ENCODE measurements at regions not wholly inside any gene's neighbourhood (a gene's known extent, or its start where the extent isn't known, plus 50 kb on each side); places are given as distances from the start of the nearest gene placed in this dataset.

DNA sequence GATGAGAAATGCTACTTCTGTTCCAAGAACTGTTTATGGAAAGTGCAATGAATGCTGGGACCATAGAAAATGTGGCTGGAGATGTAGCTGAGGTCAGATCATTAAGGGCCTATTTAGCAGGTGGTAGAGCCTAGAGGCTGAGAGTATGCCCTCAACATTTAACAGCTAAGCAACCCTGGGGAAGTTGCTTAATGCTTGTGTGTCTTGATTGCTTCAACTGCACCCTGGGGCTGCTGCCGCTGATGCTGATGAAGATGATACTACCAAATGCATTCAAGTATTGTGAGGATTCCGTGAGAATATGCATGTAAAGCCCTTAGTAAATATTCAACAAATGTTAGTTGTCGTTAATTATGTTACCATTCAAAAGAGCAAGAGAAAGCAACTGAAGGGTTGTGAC, 273.2 kb downstream of the BCL11A start:
- H3K4me3 Mint-ChIP-seq = no peak overlapping the region
- intact Hi-C loops (cut with micrococcal nuclease) = no loop called here
- Histone ChIP-seq H4K20me1 (ENCODE audit: control insufficient read depth, insufficient read depth, low read length, poor library complexity, severe bottlenecking) (no peaks in the 10 kb centered on the region), H3K36me3 (replicated peaks in 1 of 2; ENCODE audit: control extremely low read depth in 1 of 2, control insufficient read depth in 1 of 2, extremely low read depth in 1 of 2, insufficient read depth in 2 of 2, low read length in 1 of 2) (no peaks in the 10 kb centered on the region), H3K4me1 (ENCODE audit: control insufficient read depth in 2 of 2, insufficient read depth in 2 of 2, low read length in 2 of 2) (peaks cover 5 to 9% of the 10 kb centered on the region in 2 donors), H3K4me2 (replicated peaks; ENCODE audit: low read depth, low read length, poor library complexity, severe bottlenecking) (no peak overlapping the region), H3K79me2 (ENCODE audit: control insufficient read depth, insufficient read depth, low read length) (no peaks in the 10 kb centered on the region), H3K27me3 (replicated peaks in 1 of 4; ENCODE audit: control extremely low read depth in 1 of 4, control insufficient read depth in 3 of 4, insufficient read depth in 4 of 4, low read length in 3 of 4) (no peaks in the 10 kb centered on the region), H3K9me3 (ENCODE audit: control extremely low read depth in 1 of 3, control insufficient read depth in 2 of 3, insufficient read depth in 1 of 3, low read length in 2 of 3) (peaks cover 0 to 4% (median 0%) of the 10 kb centered on the region in 3 donors), H3K27ac (ENCODE audit: low read length in 2 of 2) (no peak overlapping the region), H3K4me3 (ENCODE audit: control extremely low read depth in 1 of 5, extremely low read depth in 1 of 5, insufficient read depth in 1 of 5, low read depth in 2 of 5, low read length in 4 of 5) (no peak overlapping the region), H3K9ac (ENCODE audit: low read length) (no peak overlapping the region), H2AFZ (ENCODE audit: insufficient read depth, low read depth, low read length, poor library complexity, severe bottlenecking) (no peak overlapping the region)
- POLR2A ChIA-PET = no interaction called here
- peaks cover 13% of the 10 kb centered on the region for H3K4me1 Mint-ChIP-seq
- no peaks in the 10 kb centered on the region for H3K27me3 Mint-ChIP-seq
- CTCF ChIA-PET = no interaction called here
- WGBS (ENCODE audit: insufficient coverage) = 100% methylated on average over 1 of the region's 3 CpGs
- ATAC-seq (ENCODE audit: low read depth) = no peak
- TF ChIP-seq EZH2 (IDR thresholded peaks at IDR 0.05; ENCODE audit: borderline replicate concordance, insufficient read depth, low read depth, low read length, poor library complexity, severe bottlenecking) = no peak
- no peak for TF ChIP-seq CTCF (IDR thresholded peaks at IDR 0.05)
- no peak for DNase-seq
- H3K9me3 Mint-ChIP-seq (ENCODE audit: insufficient read depth) = peaks cover 3% of the 10 kb centered on the region
- no peak overlapping the region for H3K27ac Mint-ChIP-seq

GRCh38 chr2:60278906-60279305, 274.5 kb downstream of the BCL11A start:
- Mint-ChIP-seq H3K27me3 (no peaks in the 10 kb centered on the region), H3K9me3 (ENCODE audit: insufficient read depth) (peaks cover 6% of the 10 kb centered on the region), H3K4me3 (no peak overlapping the region), H3K4me1 (peaks cover 9% of the 10 kb centered on the region), H3K27ac (no peak overlapping the region)
- CTCF ChIA-PET = no interaction called here
- no peak for DNase-seq
- H3K79me2 ChIP-seq (ENCODE audit: control insufficient read depth, insufficient read depth, low read length) = no peaks in the 10 kb centered on the region
- no peaks in the 10 kb centered on the region for H3K27me3 ChIP-seq (replicated peaks in 1 of 4; ENCODE audit: control extremely low read depth in 1 of 4, control insufficient read depth in 3 of 4, insufficient read depth in 4 of 4, low read length in 3 of 4)
- intact Hi-C loops (cut with micrococcal nuclease) = no loop called here
- H2AFZ ChIP-seq (ENCODE audit: insufficient read depth, low read depth, low read length, poor library complexity, severe bottlenecking) = no peak overlapping the region
- H3K27ac ChIP-seq (ENCODE audit: low read length in 2 of 2) = no peak overlapping the region
- no peak overlapping the region for H3K4me3 ChIP-seq (ENCODE audit: control extremely low read depth in 1 of 5, extremely low read depth in 1 of 5, insufficient read depth in 1 of 5, low read depth in 2 of 5, low read length in 4 of 5)
- no peaks in the 10 kb centered on the region for H4K20me1 ChIP-seq (ENCODE audit: control insufficient read depth, insufficient read depth, low read length, poor library complexity, severe bottlenecking)
- ATAC-seq (ENCODE audit: low read depth) = no peak
- TF ChIP-seq EZH2 (IDR thresholded peaks at IDR 0.05; ENCODE audit: borderline replicate concordance, insufficient read depth, low read depth, low read length, poor library complexity, severe bottlenecking) (no peak), CTCF (IDR thresholded peaks at IDR 0.05) (no peak)
- H3K4me1 ChIP-seq (ENCODE audit: control insufficient read depth in 2 of 2, insufficient read depth in 2 of 2, low read length in 2 of 2) = peaks cover 5 to 9% of the 10 kb centered on the region in 2 donors
- no peak overlapping the region for H3K9ac ChIP-seq (ENCODE audit: low read length)
- WGBS (ENCODE audit: insufficient coverage) = 95% methylated on average over 4 of the region's 4 CpGs
- no peak overlapping the region for H3K4me2 ChIP-seq (replicated peaks; ENCODE audit: low read depth, low read length, poor library complexity, severe bottlenecking)
- peaks cover 0 to 15% (median 10%) of the 10 kb centered on the region in 3 donors for H3K9me3 ChIP-seq (ENCODE audit: control extremely low read depth in 1 of 3, control insufficient read depth in 2 of 3, insufficient read depth in 1 of 3, low read length in 2 of 3)
- POLR2A ChIA-PET = no interaction called here
- H3K36me3 ChIP-seq (replicated peaks in 1 of 2; ENCODE audit: control extremely low read depth in 1 of 2, control insufficient read depth in 1 of 2, extremely low read depth in 1 of 2, insufficient read depth in 2 of 2, low read length in 1 of 2) = no peaks in the 10 kb centered on the region
